Neuronal stem cell (in vitro differentiated cells): ENCODE measurements at regions not wholly inside any gene's neighbourhood (a gene's known extent, or its start where the extent isn't known, plus 50 kb on each side); places are given as distances from the start of the nearest gene placed in this dataset.
"Not testable (repeated sequence)": the region's sequence is repeated elsewhere in the genome, so short reads cannot be mapped to it uniquely, and the experiment has no call there.

Experiments
- DNase-seq: peaks from one replicate; pipeline ENCODE4 v3.0.0-alpha.2; 2013; ENCODE audit warnings: low spot score
- H2AFZ ChIP-seq: one replicate; pipeline ENCODE4 v1.6.1; 2013; ENCODE audit warnings: mild to moderate bottlenecking, low read length, inconsistent platforms
- H2AK5ac ChIP-seq: 2 replicates; pipeline ENCODE4 v1.6.1; 2013; ENCODE audit warnings: low read depth, mild to moderate bottlenecking, inconsistent platforms, low read length, moderate library complexity, mixed read lengths
- H2BK120ac ChIP-seq: 2 replicates; pipeline ENCODE4 v1.6.1; 2013; ENCODE audit warnings: low read depth, mild to moderate bottlenecking, inconsistent platforms, low read length, moderate library complexity, mixed read lengths
- H2BK12ac ChIP-seq: one replicate; pipeline ENCODE4 v1.6.1; 2013; ENCODE audit warnings: low read length, inconsistent platforms
- H2BK15ac ChIP-seq: 2 replicates; pipeline ENCODE4 v1.6.1; 2013; ENCODE audit warnings: mild to moderate bottlenecking, low read length, inconsistent platforms, mixed read lengths
- H2BK5ac ChIP-seq: one replicate; pipeline ENCODE4 v1.6.1; 2013; ENCODE audit warnings: inconsistent platforms, mild to moderate bottlenecking, low read length, moderate library complexity
- H3K14ac ChIP-seq: one replicate; pipeline ENCODE4 v1.6.1; 2013; ENCODE audit warnings: low read length, inconsistent platforms
- H3K18ac ChIP-seq: 2 replicates; pipeline ENCODE4 v1.6.1; 2013; ENCODE audit warnings: low read length, inconsistent platforms
- H3K23ac ChIP-seq: 2 replicates; pipeline ENCODE4 v1.6.1; 2013; ENCODE audit warnings: low read depth, mild to moderate bottlenecking, mixed read lengths, low read length, inconsistent platforms; ENCODE audit not compliant: poor library complexity
- H3K27ac ChIP-seq: replicated peaks from 3 replicates; pipeline ENCODE4 v1.5.1; 2013; ENCODE audit warnings: low read length, inconsistent platforms
- H3K27me3 ChIP-seq, 3 experiments: 2 replicates each; pipeline ENCODE4 v1.6.1; 2013; ENCODE audit warnings: low read length in 3 of 3, mild to moderate bottlenecking in 2 of 3, inconsistent platforms in 1 of 3, low read depth in 1 of 3, mixed read lengths in 1 of 3, moderate library complexity in 1 of 3; ENCODE audit not compliant: control insufficient read depth in 3 of 3, insufficient read depth in 3 of 3
- H3K36me3 ChIP-seq, 2 donors: replicated peaks in 1 of 2; 2 replicates each; pipeline ENCODE4 v1.6.1; 2013; ENCODE audit warnings: low read length in 2 of 2; ENCODE audit not compliant: control insufficient read depth in 2 of 2, insufficient read depth in 2 of 2
- H3K4ac ChIP-seq: 2 replicates; pipeline ENCODE4 v1.6.1; 2013; ENCODE audit warnings: inconsistent platforms, mild to moderate bottlenecking, low read length, moderate library complexity
- H3K4me1 ChIP-seq, 2 donors: 1 replicate in 1 of 2; 2 replicates in 1 of 2; pipeline ENCODE4 v1.6.1; 2013; ENCODE audit warnings: low read length in 2 of 2, low read depth in 1 of 2; ENCODE audit not compliant: control insufficient read depth in 2 of 2, insufficient read depth in 1 of 2
- H3K4me2 ChIP-seq: one replicate; pipeline ENCODE4 v1.6.1; 2013; ENCODE audit warnings: mild to moderate bottlenecking, low read length, inconsistent platforms; ENCODE audit not compliant: insufficient read depth, poor library complexity, severe bottlenecking
- H3K4me3 ChIP-seq, 2 donors: 2 replicates each; pipeline ENCODE4 v1.5.1; 2013; ENCODE audit warnings: low read length in 2 of 2, mild to moderate bottlenecking in 2 of 2, inconsistent platforms in 1 of 2, moderate library complexity in 1 of 2
- H3K79me1 ChIP-seq: one replicate; pipeline ENCODE4 v1.6.1; 2013; ENCODE audit warnings: low read depth, mild to moderate bottlenecking, inconsistent platforms, low read length, moderate library complexity
- H3K9ac ChIP-seq: one replicate; pipeline ENCODE4 v1.6.1; 2013; ENCODE audit warnings: mild to moderate bottlenecking, low read depth, low read length, inconsistent platforms; ENCODE audit not compliant: poor library complexity
- H3K9me3 ChIP-seq, 2 donors: replicated peaks in 1 of 2; 2 replicates each; pipeline versions ENCODE3 to v1.6.1; 2013; ENCODE audit warnings: low read length in 2 of 2, mild to moderate bottlenecking in 2 of 2, inconsistent platforms in 1 of 2, low read depth in 1 of 2, mixed read lengths in 1 of 2, moderate library complexity in 1 of 2; ENCODE audit not compliant: control insufficient read depth in 2 of 2, insufficient read depth in 1 of 2
- H4K8ac ChIP-seq: one replicate; pipeline ENCODE4 v1.6.1; 2013; ENCODE audit warnings: low read depth, mild to moderate bottlenecking, inconsistent platforms, low read length, moderate library complexity
- H4K91ac ChIP-seq: one replicate; pipeline ENCODE4 v1.6.1; 2013; ENCODE audit warnings: low read length, low read depth, mild to moderate bottlenecking, inconsistent platforms; ENCODE audit not compliant: poor library complexity
- WGBS, 2 donors: extraction: QIAGEN DNeasy Blood & Tissue Kit; methylation state at CpG; one replicate each; pipeline ENCODE4 v1.1.7; 2013; ENCODE audit warnings: missing lambda C conversion rate in 2 of 2, mixed read lengths in 1 of 2; ENCODE audit not compliant: insufficient read length in 2 of 2, insufficient replicate concordance in 1 of 2; ENCODE audit errors: extremely low coverage in 2 of 2; 5-methylcytosine and 5-hydroxymethylcytosine counted together

DNA sequence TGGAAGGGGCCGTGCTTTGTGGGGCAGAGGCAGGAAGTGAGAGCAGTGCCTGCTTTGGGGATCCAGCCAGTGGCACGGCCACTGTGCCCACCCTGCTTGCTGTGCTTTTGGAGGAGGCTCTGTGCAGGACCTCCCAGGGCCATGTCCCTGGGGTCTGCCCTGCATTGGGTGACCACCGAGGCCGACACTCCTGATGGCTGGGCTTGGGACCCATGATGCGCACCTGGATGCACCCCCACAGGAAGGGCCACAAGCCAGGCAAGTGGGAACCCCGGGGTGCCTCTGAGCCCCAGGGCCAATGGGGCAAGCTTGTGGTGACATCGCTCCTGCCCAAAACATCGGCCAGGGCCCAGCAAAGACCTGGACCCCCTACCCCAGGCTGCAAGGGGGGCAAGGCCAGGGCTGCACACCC lies 738.6 kb upstream of the GJE1 start:
- Histone ChIP-seq H3K9me3 (peaks cover 0 to 2% of the 10 kb centered on the region in 2 donors), H4K91ac (no peak overlapping the region), H3K18ac (peak overlapping the region; percentile 91), H4K8ac (no peak overlapping the region), H3K4ac (no peak overlapping the region), H2BK15ac (no peak overlapping the region), H3K27ac (no peak overlapping the region), H3K4me1 (no peaks in the 10 kb centered on the region), H3K4me2 (no peak overlapping the region), H2BK12ac (no peak overlapping the region), H2AFZ (no peak overlapping the region), H3K36me3 (no peaks in the 10 kb centered on the region), H3K23ac (peak overlapping the region; percentile 31), H3K27me3 (no peaks in the 10 kb centered on the region), H2AK5ac (no peak overlapping the region), H3K79me1 (no peaks in the 10 kb centered on the region), H3K4me3 (no peak overlapping the region), H3K9ac (no peak overlapping the region), H2BK120ac (no peak overlapping the region), H3K14ac (no peak overlapping the region), H2BK5ac (no peak overlapping the region)
- WGBS, 2 donors, result no CpG with 5 or more reads among the region's 8 CpGs
- no peak for DNase-seq

DNA sequence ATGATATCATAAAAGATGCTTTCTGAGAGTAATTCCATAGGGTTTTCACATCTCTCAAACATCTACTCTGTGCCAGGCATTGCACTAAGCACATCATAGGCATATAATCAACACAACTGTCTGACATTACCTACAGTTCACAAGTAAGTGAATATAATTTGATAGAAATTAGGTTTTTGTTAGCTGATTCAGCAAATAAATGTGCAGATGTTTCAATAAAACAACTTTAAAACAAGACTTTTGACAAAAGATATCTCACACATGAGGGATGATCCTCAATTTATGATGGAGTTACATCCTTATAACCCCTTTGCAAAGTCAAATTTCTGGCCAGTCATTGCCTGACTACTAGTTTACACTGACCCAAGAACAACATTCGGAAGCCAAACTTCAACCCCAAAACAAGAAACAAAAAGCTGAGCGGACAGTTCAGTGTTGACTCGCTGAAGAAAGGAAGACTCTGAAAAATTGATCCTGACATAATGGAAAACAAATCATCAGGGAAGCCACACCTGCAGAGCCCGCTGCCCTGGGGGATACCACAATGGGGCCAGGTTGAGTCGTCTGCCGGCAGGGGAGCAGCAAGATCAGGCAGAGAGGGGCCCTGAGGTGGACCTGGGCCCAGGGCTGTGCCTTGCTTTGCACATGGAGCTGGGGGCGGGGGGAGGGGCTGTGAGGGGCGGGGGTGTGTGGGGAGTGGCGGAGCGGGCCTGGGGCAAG lies 739.2 kb upstream of the GJE1 start:
- Histone ChIP-seq H2BK120ac (no peak overlapping the region), H2AK5ac (no peak overlapping the region), H3K36me3 (no peaks in the 10 kb centered on the region), H2AFZ (no peak overlapping the region), H3K4me1 (no peaks in the 10 kb centered on the region), H3K27ac (no peak overlapping the region), H3K9me3 (peaks cover 0 to 2% of the 10 kb centered on the region in 2 donors), H3K23ac (no peak overlapping the region), H3K4me2 (no peak overlapping the region), H2BK12ac (no peak overlapping the region), H3K9ac (no peak overlapping the region), H2BK15ac (no peak overlapping the region), H3K27me3 (no peaks in the 10 kb centered on the region), H4K8ac (no peak overlapping the region), H3K14ac (no peak overlapping the region), H3K4ac (no peak overlapping the region), H2BK5ac (no peak overlapping the region), H3K79me1 (no peaks in the 10 kb centered on the region), H3K4me3 (no peak overlapping the region), H3K18ac (no peak overlapping the region), H4K91ac (no peak overlapping the region)
- no peak for DNase-seq
- no CpG with 5 or more reads among the region's 10 CpGs for WGBS, 2 donors

DNA sequence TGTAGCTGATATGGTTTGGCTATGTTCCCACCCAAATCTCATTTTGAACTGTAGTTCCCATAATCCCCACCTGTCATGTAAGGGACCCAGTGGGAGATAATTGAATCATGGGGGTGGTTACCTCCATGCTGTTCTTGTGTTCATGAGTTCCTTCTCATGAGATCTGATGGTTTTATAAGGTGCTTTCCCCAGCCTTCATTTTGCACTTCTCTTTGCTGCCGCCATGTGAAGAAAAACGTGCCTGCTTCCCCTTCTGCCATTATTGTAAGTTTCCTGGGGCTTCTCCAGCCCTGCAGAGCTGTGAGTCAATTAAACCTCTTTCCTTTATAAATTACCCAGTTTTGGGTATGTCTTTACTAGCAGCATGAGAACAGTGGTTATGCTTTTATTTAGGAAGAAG lies 741.6 kb upstream of the GJE1 start:
- not testable (repeated sequence) for H2BK5ac ChIP-seq, H2BK15ac ChIP-seq, H3K27ac ChIP-seq, H3K18ac ChIP-seq, H3K9ac ChIP-seq, H3K27me3 ChIP-seq, H3K14ac ChIP-seq, H3K4me1 ChIP-seq, H2AK5ac ChIP-seq, H2BK120ac ChIP-seq, H3K4me2 ChIP-seq, H3K4me3 ChIP-seq, H3K79me1 ChIP-seq, H3K4ac ChIP-seq, H4K8ac ChIP-seq, H3K9me3 ChIP-seq, DNase-seq, H2BK12ac ChIP-seq, H4K91ac ChIP-seq, H3K36me3 ChIP-seq, H3K23ac ChIP-seq
- WGBS, 2 donors, result no CpG with 5 or more reads among the region's 2 CpGs
- H2AFZ ChIP-seq, result peak overlapping the region; percentile 30

DNA sequence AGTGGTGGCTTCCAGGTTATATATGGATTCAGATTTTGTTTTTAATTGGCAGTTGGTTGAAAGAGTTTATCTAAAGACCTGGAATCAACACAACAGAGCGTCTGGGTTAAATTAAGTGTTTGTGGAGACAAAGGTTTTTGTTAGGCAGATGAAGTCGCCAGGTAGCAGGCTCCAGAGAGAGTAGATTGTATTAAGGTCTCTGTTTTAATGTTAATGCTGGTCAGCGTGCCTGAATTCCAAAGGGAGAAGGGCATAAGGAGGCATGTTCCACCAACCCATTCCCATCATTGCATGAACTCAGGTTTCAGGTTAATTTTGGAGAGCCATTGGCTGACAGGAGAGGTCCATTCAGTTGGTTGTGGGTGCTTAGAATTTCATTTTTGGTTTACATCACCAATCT lies 744.1 kb upstream of the GJE1 start:
- no peak overlapping the region for H2AFZ ChIP-seq

More for the DNA sequence above, 744.1 kb upstream of the GJE1 start:
- H3K4me3 ChIP-seq, result no peak overlapping the region
- H4K91ac ChIP-seq, result no peak overlapping the region
- no peaks in the 10 kb centered on the region for H3K9me3 ChIP-seq
- H3K79me1 ChIP-seq, result no peaks in the 10 kb centered on the region
- H3K4me2 ChIP-seq, result no peak overlapping the region
- no peak overlapping the region for H3K23ac ChIP-seq
- no peak overlapping the region for H3K14ac ChIP-seq
- no peak overlapping the region for H3K18ac ChIP-seq
- H3K4me1 ChIP-seq, result no peaks in the 10 kb centered on the region
- H4K8ac ChIP-seq, result no peak overlapping the region
- no peak overlapping the region for H2BK120ac ChIP-seq
- H2BK5ac ChIP-seq, result no peak overlapping the region
- no peaks in the 10 kb centered on the region for H3K36me3 ChIP-seq
- H3K27me3 ChIP-seq, result no peaks in the 10 kb centered on the region
- H3K27ac ChIP-seq, result no peak overlapping the region
- H3K9ac ChIP-seq, result no peak overlapping the region
- no peak overlapping the region for H3K4ac ChIP-seq
- no CpG with 5 or more reads among the region's 3 CpGs for WGBS, 2 donors
- DNase-seq, result no peak
- H2BK15ac ChIP-seq, result no peak overlapping the region
- H2BK12ac ChIP-seq, result no peak overlapping the region
- no peak overlapping the region for H2AK5ac ChIP-seq
